T-helper 1 cell treated with Interleukin-12 subunit alpha and Interleukin-12 subunit beta and Interleukin-4 antibody, amounts not matched to agents 30 μg/mL and 1 μg/mL, for 36 hours (primary cell): ENCODE measurements at regions not wholly inside any gene's neighbourhood (a gene's known extent, or its start where the extent isn't known, plus 50 kb on each side); places are given as distances from the start of the nearest gene placed in this dataset.

Experiments used
- H3K27ac Mint-ChIP-seq: one replicate; pipeline ENCODE4 v1.8.0; 2021; ENCODE audit warnings: mild to moderate bottlenecking, mixed read lengths
- H3K27me3 Mint-ChIP-seq: one replicate; pipeline ENCODE4 v1.8.0; 2021; ENCODE audit warnings: low read depth, mixed read lengths
- H3K36me3 Mint-ChIP-seq: one replicate; pipeline ENCODE4 v1.8.0; 2021; ENCODE audit warnings: low read depth, mixed read lengths
- H3K4me1 Mint-ChIP-seq: one replicate; pipeline ENCODE4 v1.8.0; 2021; ENCODE audit warnings: low read depth, mixed read lengths
- H3K4me3 Mint-ChIP-seq: one replicate; pipeline ENCODE4 v1.8.0; 2021; ENCODE audit warnings: mild to moderate bottlenecking, moderate library complexity, mixed read lengths
- H3K9me3 Mint-ChIP-seq: one replicate; pipeline ENCODE4 v1.8.0; 2021; ENCODE audit warnings: mixed read lengths

DNA sequence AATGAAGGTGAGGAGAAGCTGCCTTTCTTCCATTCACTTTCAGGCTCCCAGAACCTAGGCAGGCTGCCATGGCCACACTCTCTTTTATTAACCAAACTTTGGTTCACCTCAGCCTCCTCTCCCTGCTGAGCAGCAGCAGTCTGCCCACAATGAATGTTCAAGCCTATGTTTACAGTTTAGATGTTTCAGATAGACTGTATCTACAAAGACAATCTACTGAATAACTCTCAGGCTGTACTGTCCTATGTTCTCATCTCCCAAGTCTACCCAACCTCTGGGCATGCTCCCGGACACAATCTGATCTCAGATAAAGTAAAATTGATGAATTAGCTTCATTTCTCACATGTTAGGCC, 59.2 kb upstream of the TMEM164 start:
- Mint-ChIP-seq H3K4me3 (no peak overlapping the region), H3K9me3 (no peaks in the 10 kb centered on the region), H3K27ac (no peak overlapping the region), H3K27me3 (peaks cover 1% of the 10 kb centered on the region), H3K36me3 (no peaks in the 10 kb centered on the region), H3K4me1 (peaks cover 2% of the 10 kb centered on the region)

GRCh38 chrX:109952050-109952449, 50.9 kb upstream of the TMEM164 start:
- H3K27ac Mint-ChIP-seq = no peak overlapping the region

DNA sequence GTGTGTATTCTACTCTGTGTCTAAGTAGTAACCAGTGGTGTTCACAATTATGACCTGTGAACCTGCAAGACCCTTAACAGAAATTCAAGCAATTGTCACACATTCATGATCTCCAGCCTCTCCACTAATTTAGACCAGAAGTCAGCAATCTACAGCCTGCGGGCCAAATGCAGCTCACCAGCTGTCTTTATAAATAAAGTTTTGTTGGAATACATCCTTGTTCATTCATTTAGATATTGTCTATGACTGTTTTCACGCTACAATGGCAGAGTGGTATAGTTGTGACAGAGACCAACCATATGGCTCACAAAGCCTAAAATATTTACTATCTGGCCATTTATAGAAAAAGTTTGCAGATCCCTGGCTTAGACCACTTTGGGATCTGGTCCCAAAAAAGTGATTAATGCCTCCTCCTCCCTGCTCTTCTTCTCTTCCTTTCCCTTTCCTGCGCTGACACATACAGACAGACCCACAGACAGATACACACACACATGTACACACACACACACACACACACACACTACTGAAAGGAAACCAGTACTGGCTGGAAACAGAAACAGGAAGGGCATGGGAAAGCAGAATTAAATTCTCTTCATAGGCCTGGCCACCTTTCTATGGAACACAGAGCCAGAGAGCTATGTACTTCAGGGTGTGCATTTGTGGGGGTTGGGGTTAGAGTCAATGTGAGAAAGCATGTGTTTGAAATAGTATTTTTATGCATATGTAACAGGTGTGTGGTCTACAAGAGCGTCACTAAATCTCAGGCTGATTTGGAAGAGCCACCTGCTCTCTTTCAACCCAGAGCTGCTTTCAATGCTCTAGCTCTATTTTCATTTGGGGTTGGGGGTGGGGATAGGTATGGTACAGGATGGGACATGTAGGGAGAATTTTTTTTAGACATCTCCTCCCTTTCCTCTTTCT, 49.7 kb upstream of the TMEM164 start:
- no peaks in the 10 kb centered on the region for H3K27me3 Mint-ChIP-seq
- H3K27ac Mint-ChIP-seq = no peak overlapping the region
- H3K9me3 Mint-ChIP-seq = no peaks in the 10 kb centered on the region
- no peak overlapping the region for H3K4me3 Mint-ChIP-seq
- peaks cover 16% of the 10 kb centered on the region for H3K4me1 Mint-ChIP-seq
- H3K36me3 Mint-ChIP-seq = no peaks in the 10 kb centered on the region

More at GRCh38 chrX:109952050-109952449, 50.9 kb upstream of the TMEM164 start:
- Mint-ChIP-seq H3K4me1 (peaks cover 11% of the 10 kb centered on the region), H3K27me3 (no peaks in the 10 kb centered on the region), H3K36me3 (no peaks in the 10 kb centered on the region), H3K9me3 (no peaks in the 10 kb centered on the region), H3K4me3 (no peak overlapping the region)
